NCI-H460 (cell line): ENCODE measurements at regions not wholly inside any gene's neighbourhood (a gene's known extent, or its start where the extent isn't known, plus 50 kb on each side); places are given as distances from the start of the nearest gene placed in this dataset.

Experiments
- DNase-seq: peaks from one replicate; pipeline ENCODE4 v3.0.0-alpha.2; 2016; ENCODE audit warnings: low read depth; ENCODE audit errors: extremely low read depth

DNA sequence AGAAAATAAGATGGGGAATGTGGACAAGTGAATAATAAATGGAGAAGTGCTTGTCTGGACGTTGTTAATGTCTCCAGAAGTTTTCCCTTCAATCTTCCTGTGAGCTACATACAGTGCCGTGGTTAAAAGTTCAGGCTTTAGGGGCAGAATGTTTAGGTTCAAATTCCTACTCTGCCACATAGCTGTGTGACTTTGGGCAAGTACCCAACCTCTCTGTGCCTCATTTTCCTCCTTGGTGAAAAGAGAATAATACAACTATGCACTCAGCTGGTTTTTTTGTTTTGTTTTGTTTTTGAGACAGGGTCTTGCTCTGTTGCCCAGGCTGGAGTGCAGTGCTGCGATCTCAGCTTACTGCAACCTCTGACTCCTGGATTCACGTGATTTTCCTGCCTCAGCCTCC lies 143.5 kb downstream of the CHIC2 start:
- no peak for DNase-seq

DNA sequence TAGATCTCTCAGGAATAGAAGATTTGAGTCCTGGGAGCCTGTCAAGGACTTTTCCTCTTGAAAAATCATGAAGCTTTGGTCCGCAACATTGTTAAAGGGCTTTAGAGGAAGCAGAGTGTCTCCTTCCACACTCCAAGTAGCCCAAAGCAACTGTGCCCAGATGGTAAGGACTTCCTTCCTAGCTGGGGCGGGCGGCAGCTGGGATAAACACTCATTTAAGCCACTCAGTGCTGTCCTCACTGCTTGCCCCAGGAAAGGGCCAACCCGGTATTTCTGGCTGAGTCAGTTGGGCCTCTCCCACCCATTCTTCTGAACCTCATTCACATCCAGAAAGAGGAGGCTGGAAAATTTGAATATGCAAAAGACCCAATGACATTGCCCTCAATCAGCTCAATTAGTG lies 144.3 kb downstream of the CHIC2 start:
- DNase-seq = no peak

GRCh38 chr4:53919535-53919934 lies 144.9 kb downstream of the CHIC2 start:
- DNase-seq = no peak

DNA sequence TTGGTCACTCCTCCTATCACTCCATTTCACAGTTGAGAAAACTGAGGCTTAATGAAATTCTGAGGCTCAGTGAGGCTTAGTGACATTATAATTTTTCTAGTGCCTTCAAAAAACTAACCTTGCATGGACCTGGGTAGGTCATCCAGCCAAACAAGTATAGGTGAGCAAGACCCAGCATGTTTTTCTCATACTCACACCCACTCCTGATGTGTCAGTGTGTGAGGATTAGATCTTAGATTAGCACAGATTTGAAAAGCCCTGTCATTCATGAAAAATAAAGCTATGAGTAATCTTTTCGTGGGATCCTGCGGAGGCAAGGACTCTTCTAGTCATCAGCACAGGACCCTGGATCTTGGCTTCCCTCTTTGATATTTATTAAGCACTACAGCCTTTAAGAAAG lies 146.7 kb downstream of the CHIC2 start:
- no peak for DNase-seq

DNA sequence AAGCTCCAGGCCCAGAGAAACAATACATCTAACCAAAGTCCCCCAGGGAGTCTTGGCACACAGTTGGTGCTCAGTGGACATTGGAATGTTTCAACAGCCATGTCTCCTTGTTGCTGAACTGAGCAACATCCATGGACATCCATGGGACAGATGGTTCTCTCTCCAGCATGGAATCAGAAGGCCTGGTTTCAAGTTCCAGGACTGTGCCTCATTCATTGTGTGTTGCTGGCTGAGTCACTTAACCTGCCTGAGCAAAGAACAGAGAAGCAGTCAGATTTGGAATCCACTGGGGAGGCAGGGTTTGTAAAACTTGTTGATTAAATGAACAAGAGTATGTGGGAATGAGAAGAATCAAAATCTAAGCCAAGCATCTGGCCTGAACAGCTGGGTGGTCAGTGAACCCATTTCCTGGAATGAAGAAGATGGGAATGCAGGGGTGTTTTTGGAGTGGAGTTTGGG lies 147.9 kb downstream of the CHIC2 start:
- no peak for DNase-seq

GRCh38 chr4:53914313-53915016 lies 149.9 kb downstream of the CHIC2 start:
- DNase-seq = no peak

- no peak for DNase-seq
Observed at GRCh38 chr4:53913771-53914170, 150.6 kb downstream of the CHIC2 start.

DNA sequence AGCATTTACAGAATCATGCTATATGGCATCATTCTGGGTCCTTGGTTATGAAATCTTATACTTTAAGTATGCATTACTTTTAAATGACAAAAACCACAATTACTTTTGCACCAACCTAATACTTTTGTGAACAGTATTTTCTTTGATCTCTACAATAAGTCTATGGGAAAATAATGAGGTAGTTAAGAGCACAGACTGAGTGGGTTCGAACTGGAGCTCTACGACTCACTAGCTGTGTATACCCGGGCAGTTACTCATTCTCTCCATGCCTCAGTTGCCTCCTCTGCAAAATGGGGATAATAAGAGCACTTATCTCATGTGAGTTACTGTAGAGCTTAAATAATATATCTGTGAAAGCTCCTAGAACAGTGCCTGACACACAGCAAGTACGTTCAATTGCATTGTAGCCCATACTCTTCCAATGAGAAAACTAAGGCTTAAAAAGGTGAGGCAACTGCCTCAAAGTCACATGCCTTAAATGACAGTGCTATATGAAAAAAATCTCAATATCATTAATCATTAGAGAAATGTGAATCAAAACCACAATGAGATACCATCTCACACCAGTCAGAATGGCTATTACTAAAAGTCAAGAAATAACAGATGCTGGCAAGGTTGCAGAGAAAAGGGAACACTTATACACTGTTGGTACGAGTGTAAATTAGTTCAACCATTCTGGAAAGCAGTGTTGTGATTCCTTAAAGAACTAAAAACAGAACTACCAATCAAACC lies 151.5 kb downstream of the CHIC2 start:
- DNase-seq = no peak

- DNase-seq = peak; percentile 63
Observed at GRCh38 chr4:53908661-53909078, 155.7 kb downstream of the CHIC2 start.

DNA sequence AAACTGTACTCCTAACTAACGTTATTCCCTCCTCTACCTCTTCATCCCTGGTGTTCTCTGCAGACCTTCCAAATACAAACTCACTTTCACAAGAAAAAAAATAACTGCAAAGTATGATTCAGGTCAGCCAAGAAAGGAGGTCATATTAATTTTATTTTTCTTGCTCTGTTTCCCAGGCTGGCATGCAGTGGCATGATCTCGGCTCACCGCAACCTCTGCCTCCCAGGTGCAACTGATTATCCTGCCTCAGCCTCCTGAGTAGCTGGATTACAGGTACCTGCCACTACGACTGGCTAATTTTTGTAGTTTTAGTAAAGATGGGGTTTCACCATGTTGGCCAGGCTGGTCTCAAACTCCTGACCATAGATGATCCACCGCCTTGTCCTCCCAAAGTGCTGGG lies 156.6 kb downstream of the CHIC2 start:
- no peak for DNase-seq

DNA sequence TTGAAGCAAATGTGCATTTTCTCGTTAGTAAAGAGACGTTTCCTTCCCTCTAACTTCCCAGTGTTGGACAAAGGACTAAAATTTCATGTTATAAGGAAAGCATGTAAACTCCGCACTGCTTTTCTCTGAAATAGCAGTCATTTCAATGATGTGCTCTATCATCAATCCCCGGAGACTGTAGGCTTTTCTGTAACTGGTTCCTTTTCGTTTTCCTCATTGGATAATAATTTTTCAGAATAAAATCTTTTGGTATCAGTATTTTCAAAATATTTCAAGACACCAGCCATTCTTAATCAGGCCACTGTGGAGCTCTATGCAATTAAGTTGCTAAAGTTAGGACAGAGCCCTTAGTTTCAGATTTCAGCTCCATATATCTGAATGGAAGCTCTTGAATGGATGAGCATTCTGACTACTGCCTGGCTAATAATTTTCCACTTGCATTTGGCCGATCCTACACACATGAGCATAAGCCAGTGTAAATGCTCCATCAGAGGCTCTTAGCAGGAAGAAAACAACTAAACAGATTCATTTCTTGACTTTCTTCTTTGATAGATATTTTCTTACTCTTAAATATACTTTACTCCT lies 157.7 kb downstream of the CHIC2 start:
- DNase-seq = no peak

GRCh38 chr4:53905941-53906377 lies 158.4 kb downstream of the CHIC2 start:
- peak; percentile 5 for DNase-seq

- no peak for DNase-seq
Observed at GRCh38 chr4:53905276-53905940, 159.0 kb downstream of the CHIC2 start.

- no peak for DNase-seq
Observed at GRCh38 chr4:53902786-53903185, 161.6 kb downstream of the CHIC2 start.

DNA sequence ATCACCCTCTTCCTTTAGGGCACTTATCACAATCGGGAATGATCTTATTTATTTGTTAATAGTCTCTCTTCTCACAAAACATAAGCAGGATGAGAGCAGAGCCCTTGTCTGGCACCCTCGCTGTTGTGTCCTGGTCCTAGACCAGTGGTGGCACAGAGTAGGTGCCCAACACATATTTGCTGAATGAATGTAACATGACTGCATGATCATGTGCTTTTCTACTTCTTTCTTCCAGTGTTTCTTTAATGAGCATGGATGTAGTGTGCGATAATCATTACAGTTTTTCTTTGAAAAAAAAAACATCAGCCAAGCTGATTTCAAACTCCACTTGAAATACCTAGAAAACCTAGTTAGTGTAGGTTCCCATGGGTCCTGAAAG lies 164.1 kb downstream of the CHIC2 start:
- DNase-seq = no peak

DNA sequence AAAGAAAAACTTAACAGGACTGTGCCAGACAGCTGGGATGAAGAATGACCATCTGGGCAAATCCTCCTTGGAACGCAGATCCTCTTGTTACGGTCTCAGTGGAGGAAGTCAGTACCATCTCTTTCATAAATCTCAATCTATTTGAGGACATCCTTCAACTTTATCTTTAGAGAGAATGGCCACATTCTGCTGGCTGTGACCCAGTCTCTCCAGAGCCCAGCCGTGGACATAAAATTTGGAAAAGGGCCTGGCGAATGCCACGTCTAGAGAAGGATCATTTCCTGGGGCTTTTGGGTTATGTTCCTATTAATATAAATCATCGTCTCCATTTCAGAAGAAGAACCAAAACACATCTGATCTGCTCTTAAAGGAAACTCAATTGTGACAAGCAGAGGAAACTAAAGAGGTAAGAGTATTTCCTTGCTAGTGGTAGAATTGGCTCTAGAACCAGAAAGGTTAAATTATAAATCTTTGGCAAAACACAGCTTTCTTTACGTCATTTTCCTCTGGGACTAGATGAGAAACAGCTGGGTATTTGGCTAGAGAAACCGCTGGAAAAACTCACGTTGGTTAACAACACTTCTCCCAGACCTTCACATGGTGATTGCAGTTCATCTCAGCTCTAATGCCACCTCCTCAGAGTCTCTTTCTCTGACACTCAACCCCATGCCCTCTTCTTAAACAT lies 164.7 kb downstream of the CHIC2 start:
- no peak for DNase-seq

DNA sequence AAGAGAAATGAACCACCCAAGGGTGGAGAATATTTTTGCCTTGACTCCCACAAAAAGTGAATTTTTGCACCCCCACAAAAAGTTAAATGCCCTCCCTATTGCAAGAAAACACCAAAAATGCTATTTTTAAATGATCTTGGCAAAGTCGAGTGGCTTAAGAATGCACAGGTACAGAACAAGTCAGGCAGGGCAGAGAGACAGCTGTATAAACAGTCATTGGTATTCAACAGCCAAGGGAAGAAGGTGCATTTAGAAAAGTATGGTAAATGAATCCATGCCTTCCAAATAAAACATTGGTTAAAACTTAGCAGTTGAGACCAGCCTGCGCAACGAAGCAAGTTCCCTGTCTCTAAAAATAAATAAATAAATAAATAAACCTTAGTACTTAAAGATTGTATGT lies 169.3 kb downstream of the CHIC2 start:
- DNase-seq = no peak

DNA sequence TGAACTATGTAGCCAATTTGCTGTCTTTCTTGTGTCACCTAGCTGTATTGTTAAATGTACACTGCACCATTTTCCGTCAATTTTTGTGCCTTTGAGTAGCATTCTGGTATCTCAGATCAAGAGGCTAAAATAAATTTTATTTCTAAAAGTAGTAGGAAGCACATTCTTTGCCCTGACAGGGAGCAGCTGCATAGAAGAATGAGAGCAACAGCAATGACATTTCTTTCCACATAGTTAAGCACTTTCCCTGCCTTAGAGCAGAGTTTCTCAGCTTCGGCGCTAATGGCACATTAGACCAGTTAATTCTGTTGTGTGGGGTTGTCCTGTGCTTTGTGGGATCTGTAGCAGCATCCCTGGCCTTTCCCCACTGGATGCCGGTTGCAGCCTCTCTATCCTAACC lies 173.9 kb downstream of the CHIC2 start:
- DNase-seq = no peak

GRCh38 chr4:53889326-53890055 lies 174.9 kb downstream of the CHIC2 start:
- DNase-seq = no peak

- DNase-seq = no peak
Observed at GRCh38 chr4:53886090-53886489, 178.3 kb downstream of the CHIC2 start.
